ENCODE measurements at regions not wholly inside any gene's neighbourhood (a gene's known extent, or its start where the extent isn't known, plus 50 kb on each side); places are given as distances from the start of the nearest gene placed in this dataset.

DNA sequence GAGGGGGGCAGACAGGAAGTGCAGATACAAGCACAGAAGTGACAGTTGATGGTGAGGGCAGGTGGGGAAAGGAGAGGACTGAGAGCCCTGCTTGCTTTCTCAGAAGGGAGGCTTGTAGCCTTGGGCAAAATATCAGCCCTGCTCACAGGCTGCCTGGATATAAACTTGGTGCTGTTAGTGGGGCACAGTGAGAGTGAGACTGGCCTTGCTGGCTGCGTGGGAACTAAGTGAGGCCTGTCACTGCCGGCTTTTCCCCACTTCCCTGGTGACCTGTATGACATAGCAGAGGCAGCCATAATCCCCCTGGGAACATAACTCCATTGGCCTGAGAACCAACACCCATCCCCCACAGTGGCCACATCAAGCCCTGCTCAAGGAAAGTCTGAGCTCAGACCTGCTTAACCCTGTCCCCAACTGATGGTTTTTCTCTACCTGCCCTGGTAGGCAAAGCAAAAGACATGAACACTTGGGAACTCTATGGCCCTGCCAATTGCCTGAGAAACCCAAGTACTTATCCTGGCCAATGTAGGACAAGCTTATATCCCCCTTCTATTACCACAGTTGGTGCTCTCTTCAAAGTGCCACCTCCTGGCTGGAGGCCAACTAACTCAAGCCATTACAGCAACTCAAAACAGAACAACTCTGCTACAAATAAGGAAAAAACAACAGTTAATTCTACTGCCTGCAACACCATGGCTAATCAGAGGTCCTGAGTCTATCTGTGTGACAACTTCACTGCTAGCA lies 472.7 kb downstream of the PLPP3 start:
- TF ChIP-seq, protein P1, sequence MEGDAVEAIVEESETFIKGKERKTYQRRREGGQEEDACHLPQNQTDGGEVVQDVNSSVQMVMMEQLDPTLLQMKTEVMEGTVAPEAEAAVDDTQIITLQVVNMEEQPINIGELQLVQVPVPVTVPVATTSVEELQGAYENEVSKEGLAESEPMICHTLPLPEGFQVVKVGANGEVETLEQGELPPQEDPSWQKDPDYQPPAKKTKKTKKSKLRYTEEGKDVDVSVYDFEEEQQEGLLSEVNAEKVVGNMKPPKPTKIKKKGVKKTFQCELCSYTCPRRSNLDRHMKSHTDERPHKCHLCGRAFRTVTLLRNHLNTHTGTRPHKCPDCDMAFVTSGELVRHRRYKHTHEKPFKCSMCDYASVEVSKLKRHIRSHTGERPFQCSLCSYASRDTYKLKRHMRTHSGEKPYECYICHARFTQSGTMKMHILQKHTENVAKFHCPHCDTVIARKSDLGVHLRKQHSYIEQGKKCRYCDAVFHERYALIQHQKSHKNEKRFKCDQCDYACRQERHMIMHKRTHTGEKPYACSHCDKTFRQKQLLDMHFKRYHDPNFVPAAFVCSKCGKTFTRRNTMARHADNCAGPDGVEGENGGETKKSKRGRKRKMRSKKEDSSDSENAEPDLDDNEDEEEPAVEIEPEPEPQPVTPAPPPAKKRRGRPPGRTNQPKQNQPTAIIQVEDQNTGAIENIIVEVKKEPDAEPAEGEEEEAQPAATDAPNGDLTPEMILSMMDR (IDR thresholded peaks at IDR 0.05; ENCODE audit: insufficient read depth, low read length) = no peak
- TF ChIP-seq POLR2AphosphoS5 (IDR thresholded peaks at IDR 0.05; ENCODE audit: low read depth) (no peak), SPI1 (IDR thresholded peaks at IDR 0.05; ENCODE audit: borderline replicate concordance, low read depth) (no peak), GABPA (IDR thresholded peaks at IDR 0.05; ENCODE audit: low read depth) (no peak)
- TF ChIP-seq, protein P2, sequence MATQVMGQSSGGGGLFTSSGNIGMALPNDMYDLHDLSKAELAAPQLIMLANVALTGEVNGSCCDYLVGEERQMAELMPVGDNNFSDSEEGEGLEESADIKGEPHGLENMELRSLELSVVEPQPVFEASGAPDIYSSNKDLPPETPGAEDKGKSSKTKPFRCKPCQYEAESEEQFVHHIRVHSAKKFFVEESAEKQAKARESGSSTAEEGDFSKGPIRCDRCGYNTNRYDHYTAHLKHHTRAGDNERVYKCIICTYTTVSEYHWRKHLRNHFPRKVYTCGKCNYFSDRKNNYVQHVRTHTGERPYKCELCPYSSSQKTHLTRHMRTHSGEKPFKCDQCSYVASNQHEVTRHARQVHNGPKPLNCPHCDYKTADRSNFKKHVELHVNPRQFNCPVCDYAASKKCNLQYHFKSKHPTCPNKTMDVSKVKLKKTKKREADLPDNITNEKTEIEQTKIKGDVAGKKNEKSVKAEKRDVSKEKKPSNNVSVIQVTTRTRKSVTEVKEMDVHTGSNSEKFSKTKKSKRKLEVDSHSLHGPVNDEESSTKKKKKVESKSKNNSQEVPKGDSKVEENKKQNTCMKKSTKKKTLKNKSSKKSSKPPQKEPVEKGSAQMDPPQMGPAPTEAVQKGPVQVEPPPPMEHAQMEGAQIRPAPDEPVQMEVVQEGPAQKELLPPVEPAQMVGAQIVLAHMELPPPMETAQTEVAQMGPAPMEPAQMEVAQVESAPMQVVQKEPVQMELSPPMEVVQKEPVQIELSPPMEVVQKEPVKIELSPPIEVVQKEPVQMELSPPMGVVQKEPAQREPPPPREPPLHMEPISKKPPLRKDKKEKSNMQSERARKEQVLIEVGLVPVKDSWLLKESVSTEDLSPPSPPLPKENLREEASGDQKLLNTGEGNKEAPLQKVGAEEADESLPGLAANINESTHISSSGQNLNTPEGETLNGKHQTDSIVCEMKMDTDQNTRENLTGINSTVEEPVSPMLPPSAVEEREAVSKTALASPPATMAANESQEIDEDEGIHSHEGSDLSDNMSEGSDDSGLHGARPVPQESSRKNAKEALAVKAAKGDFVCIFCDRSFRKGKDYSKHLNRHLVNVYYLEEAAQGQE (IDR thresholded peaks at IDR 0.05; ENCODE audit: insufficient replicate concordance, low read depth) = no peak
